ENCODE measurements at regions not wholly inside any gene's neighbourhood (a gene's known extent, or its start where the extent isn't known, plus 50 kb on each side); places are given as distances from the start of the nearest gene placed in this dataset.
A peak's percentile ranks its signal among the peaks of the same experiment; 100 is the strongest.

GRCh38 chr10:9211228-9211627 is 1156.7 kb downstream of the GATA3 start:
- TF ChIP-seq USF1 (IDR thresholded peaks at IDR 0.05) (no peak), CREB1 (IDR thresholded peaks at IDR 0.05; ENCODE audit: low read depth) (no peak), FOXM1 (IDR thresholded peaks at IDR 0.05; ENCODE audit: borderline replicate concordance, low read depth) (no peak), YY1 (IDR thresholded peaks at IDR 0.05; ENCODE audit: low read depth) (no peak), MAX (IDR thresholded peaks at IDR 0.05) (no peak), TEAD4 (IDR thresholded peaks at IDR 0.05) (peak; percentile 75), CEBPB (IDR thresholded peaks at IDR 0.05) (no peak)

DNA sequence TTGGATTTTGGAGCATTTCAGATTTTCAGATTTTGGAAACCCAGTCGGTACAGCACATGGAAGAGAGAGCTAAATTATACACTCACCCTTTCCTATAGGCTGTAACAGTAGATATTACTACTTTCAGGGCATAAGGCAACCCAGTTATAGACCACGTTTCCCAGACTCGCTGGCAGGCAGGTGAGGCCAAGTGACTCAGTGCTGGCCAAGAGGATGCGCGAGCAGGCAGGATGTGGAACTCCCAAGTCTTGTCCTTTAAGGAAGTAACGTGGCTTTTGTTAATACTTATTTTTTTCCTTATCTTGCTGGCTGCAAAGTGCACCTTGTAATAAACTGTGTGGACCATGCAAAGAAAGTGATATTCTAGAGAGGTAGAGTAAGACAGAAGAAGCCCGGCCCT is 1160.1 kb downstream of the GATA3 start:
- TF ChIP-seq TCF12 (IDR thresholded peaks at IDR 0.05; ENCODE audit: low read depth) (no peak), CEBPB (IDR thresholded peaks at IDR 0.05) (no peak), NFIC (IDR thresholded peaks at IDR 0.05) (no peak), USF1 (IDR thresholded peaks at IDR 0.05) (no peak), ZBTB7A (IDR thresholded peaks at IDR 0.05; ENCODE audit: low read depth) (no peak), EGR1 (IDR thresholded peaks at IDR 0.05) (no peak), CREB1 (IDR thresholded peaks at IDR 0.05; ENCODE audit: low read depth) (no peak), EP300 (IDR thresholded peaks at IDR 0.05; ENCODE audit: borderline replicate concordance) (no peak), FOXM1 (IDR thresholded peaks at IDR 0.05; ENCODE audit: borderline replicate concordance, low read depth) (no peak), RAD21 (IDR thresholded peaks at IDR 0.05; ENCODE audit: low read depth) (no peak), TEAD4 (IDR thresholded peaks at IDR 0.05) (no peak), MAX (IDR thresholded peaks at IDR 0.05) (no peak), YY1 (IDR thresholded peaks at IDR 0.05; ENCODE audit: low read depth) (no peak), TAF1 (IDR thresholded peaks at IDR 0.05; ENCODE audit: low read depth) (no peak)
- TF ChIP-seq, protein P1, sequence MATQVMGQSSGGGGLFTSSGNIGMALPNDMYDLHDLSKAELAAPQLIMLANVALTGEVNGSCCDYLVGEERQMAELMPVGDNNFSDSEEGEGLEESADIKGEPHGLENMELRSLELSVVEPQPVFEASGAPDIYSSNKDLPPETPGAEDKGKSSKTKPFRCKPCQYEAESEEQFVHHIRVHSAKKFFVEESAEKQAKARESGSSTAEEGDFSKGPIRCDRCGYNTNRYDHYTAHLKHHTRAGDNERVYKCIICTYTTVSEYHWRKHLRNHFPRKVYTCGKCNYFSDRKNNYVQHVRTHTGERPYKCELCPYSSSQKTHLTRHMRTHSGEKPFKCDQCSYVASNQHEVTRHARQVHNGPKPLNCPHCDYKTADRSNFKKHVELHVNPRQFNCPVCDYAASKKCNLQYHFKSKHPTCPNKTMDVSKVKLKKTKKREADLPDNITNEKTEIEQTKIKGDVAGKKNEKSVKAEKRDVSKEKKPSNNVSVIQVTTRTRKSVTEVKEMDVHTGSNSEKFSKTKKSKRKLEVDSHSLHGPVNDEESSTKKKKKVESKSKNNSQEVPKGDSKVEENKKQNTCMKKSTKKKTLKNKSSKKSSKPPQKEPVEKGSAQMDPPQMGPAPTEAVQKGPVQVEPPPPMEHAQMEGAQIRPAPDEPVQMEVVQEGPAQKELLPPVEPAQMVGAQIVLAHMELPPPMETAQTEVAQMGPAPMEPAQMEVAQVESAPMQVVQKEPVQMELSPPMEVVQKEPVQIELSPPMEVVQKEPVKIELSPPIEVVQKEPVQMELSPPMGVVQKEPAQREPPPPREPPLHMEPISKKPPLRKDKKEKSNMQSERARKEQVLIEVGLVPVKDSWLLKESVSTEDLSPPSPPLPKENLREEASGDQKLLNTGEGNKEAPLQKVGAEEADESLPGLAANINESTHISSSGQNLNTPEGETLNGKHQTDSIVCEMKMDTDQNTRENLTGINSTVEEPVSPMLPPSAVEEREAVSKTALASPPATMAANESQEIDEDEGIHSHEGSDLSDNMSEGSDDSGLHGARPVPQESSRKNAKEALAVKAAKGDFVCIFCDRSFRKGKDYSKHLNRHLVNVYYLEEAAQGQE (IDR thresholded peaks at IDR 0.05; ENCODE audit: low read depth), result no peak

GRCh38 chr10:9215121-9215520 is 1160.6 kb downstream of the GATA3 start:
- TF ChIP-seq NFIC (IDR thresholded peaks at IDR 0.05) (no peak), YY1 (IDR thresholded peaks at IDR 0.05; ENCODE audit: low read depth) (no peak)

- TF ChIP-seq, protein P1 (IDR thresholded peaks at IDR 0.05; ENCODE audit: low read depth), result no peak
- TF ChIP-seq USF1 (IDR thresholded peaks at IDR 0.05) (no peak), ZBTB7A (IDR thresholded peaks at IDR 0.05; ENCODE audit: low read depth) (no peak), YY1 (IDR thresholded peaks at IDR 0.05; ENCODE audit: low read depth) (no peak), TCF12 (IDR thresholded peaks at IDR 0.05; ENCODE audit: low read depth) (no peak), TAF1 (IDR thresholded peaks at IDR 0.05; ENCODE audit: low read depth) (no peak), EP300 (IDR thresholded peaks at IDR 0.05; ENCODE audit: borderline replicate concordance) (no peak), RAD21 (IDR thresholded peaks at IDR 0.05; ENCODE audit: low read depth) (no peak), NFIC (IDR thresholded peaks at IDR 0.05) (no peak), EGR1 (IDR thresholded peaks at IDR 0.05) (no peak), CEBPB (IDR thresholded peaks at IDR 0.05) (no peak), CREB1 (IDR thresholded peaks at IDR 0.05; ENCODE audit: low read depth) (no peak)
Observed at GRCh38 chr10:9219860-9220259, 1165.4 kb downstream of the GATA3 start.

- TF ChIP-seq MAX (IDR thresholded peaks at IDR 0.05) (no peak), YY1 (IDR thresholded peaks at IDR 0.05; ENCODE audit: low read depth) (no peak), CREB1 (IDR thresholded peaks at IDR 0.05; ENCODE audit: low read depth) (no peak), TAF1 (IDR thresholded peaks at IDR 0.05; ENCODE audit: low read depth) (no peak), USF1 (IDR thresholded peaks at IDR 0.05) (no peak), TEAD4 (IDR thresholded peaks at IDR 0.05) (no peak), NFIC (IDR thresholded peaks at IDR 0.05) (no peak), EP300 (IDR thresholded peaks at IDR 0.05; ENCODE audit: borderline replicate concordance) (no peak), TCF12 (IDR thresholded peaks at IDR 0.05; ENCODE audit: low read depth) (no peak)
- TF ChIP-seq, protein P1 (IDR thresholded peaks at IDR 0.05; ENCODE audit: low read depth), result no peak
Observed at GRCh38 chr10:9222917-9223316, 1168.4 kb downstream of the GATA3 start.
